Nephron (organoid): ENCODE measurements at regions not wholly inside any gene's neighbourhood (a gene's known extent, or its start where the extent isn't known, plus 50 kb on each side); places are given as distances from the start of the nearest gene placed in this dataset.
A peak's percentile ranks its signal among the peaks of the same experiment; 100 is the strongest.

Source experiments
- H3K27ac Mint-ChIP-seq, 3 experiments: 2 replicates each; pipeline ENCODE4 v1.8.0; 2020; ENCODE audit warnings: mixed read lengths in 3 of 3, mild to moderate bottlenecking in 2 of 3, moderate library complexity in 1 of 3
- H3K27me3 Mint-ChIP-seq: 2 replicates; pipeline ENCODE4 v1.8.0; 2021; ENCODE audit warnings: low read depth, mild to moderate bottlenecking, moderate library complexity, mixed read lengths
- H3K36me3 Mint-ChIP-seq: 2 replicates; pipeline ENCODE4 v1.8.0; 2020; ENCODE audit warnings: low read depth, mixed read lengths
- H3K4me1 Mint-ChIP-seq: 2 replicates; pipeline ENCODE4 v1.8.0; 2020; ENCODE audit warnings: mixed read lengths
- H3K4me3 Mint-ChIP-seq, 3 experiments: 2 replicates each; pipeline ENCODE4 v1.8.0; 2020; ENCODE audit warnings: mild to moderate bottlenecking in 3 of 3, mixed read lengths in 3 of 3, moderate library complexity in 2 of 3
- H3K9me3 Mint-ChIP-seq: 2 replicates; pipeline ENCODE4 v1.8.0; 2020; ENCODE audit warnings: mixed read lengths
- TF ChIP-seq, protein P1 (sequence below), 3 experiments: fragments of 200-600 bp; sonication (generic); IDR thresholded peaks; one replicate each; pipeline ENCODE4 v1.5.0; 2021; ENCODE audit warnings: antibody characterized with exemption in 3 of 3; ENCODE audit not compliant: unreplicated experiment in 3 of 3

DNA sequence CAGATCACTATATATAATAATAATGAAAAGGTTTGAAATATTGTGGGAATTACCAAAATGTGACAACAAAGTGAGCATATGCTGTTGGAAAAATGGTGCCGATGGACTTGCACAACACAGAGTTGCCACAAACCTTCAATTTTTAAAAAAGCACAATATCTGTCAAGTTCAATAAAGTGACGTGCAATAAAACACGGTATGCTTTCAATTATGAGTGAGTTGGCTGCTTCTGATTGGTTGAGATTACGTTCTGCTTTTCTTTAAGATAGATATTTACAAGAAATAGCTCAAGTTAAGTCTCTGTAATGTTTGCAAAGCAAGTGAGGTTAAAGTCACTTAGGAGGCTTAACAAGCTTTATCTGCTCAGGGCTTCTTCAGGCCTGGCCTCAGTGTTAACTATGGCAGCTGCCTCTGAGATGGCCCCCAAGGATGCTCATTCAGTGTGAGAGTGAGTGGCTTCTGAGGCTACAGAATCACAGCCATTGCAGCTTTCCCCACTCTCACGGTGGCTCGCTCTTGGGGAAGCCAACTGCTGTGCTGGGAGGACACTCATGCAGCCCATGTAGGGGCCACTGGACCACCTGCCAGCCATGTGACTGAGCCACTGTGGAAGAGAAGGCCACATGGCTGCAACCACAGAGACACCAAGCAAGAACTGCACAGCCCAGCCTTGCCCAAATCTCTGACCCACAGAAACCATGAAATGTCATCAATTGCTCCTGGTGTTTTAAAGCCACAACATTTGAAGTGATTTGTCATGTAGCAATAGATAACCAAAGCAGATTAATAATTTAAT, 78.3 kb upstream of the TMEM72 start:
- no peaks in the 10 kb centered on the region for H3K36me3 Mint-ChIP-seq
- H3K27ac Mint-ChIP-seq = peak overlapping the region in 1 of 3 experiments; percentile 10
- TF ChIP-seq, protein P1, sequence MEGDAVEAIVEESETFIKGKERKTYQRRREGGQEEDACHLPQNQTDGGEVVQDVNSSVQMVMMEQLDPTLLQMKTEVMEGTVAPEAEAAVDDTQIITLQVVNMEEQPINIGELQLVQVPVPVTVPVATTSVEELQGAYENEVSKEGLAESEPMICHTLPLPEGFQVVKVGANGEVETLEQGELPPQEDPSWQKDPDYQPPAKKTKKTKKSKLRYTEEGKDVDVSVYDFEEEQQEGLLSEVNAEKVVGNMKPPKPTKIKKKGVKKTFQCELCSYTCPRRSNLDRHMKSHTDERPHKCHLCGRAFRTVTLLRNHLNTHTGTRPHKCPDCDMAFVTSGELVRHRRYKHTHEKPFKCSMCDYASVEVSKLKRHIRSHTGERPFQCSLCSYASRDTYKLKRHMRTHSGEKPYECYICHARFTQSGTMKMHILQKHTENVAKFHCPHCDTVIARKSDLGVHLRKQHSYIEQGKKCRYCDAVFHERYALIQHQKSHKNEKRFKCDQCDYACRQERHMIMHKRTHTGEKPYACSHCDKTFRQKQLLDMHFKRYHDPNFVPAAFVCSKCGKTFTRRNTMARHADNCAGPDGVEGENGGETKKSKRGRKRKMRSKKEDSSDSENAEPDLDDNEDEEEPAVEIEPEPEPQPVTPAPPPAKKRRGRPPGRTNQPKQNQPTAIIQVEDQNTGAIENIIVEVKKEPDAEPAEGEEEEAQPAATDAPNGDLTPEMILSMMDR (IDR thresholded peaks at IDR 0.05; ENCODE audit: unreplicated experiment in 3 of 3) = no peak
- peaks cover 3% of the 10 kb centered on the region for H3K27me3 Mint-ChIP-seq
- H3K9me3 Mint-ChIP-seq = no peaks in the 10 kb centered on the region
- H3K4me3 Mint-ChIP-seq = no peak overlapping the region
- H3K4me1 Mint-ChIP-seq = peaks cover 28% of the 10 kb centered on the region

DNA sequence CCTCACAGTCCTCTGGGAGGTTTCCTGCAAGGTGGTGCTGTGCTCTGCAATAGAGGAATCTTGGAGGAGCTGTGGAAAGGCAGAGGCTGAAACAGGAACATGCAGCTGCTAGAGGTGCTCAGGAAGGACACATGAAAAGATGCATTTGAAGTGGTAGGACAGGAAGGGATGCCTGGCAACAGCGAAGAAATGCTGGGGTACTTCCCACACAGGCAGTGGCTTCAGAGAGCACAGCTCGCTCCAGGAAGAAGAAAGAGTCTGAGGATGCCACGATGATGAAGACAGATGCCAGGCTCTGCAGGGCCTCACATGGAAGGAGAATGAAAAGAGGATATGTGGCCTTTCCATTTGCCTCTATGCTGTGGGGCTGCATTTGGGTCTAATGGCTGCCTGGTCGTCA, 77.0 kb upstream of the TMEM72 start:
- Mint-ChIP-seq H3K27ac (no peak overlapping the region), H3K27me3 (peaks cover under 1% of the 10 kb centered on the region), H3K4me1 (peaks cover 17% of the 10 kb centered on the region), H3K36me3 (no peaks in the 10 kb centered on the region), H3K4me3 (no peak overlapping the region), H3K9me3 (no peaks in the 10 kb centered on the region)
- TF ChIP-seq, protein P1 (IDR thresholded peaks at IDR 0.05; ENCODE audit: unreplicated experiment in 3 of 3) = no peak

DNA sequence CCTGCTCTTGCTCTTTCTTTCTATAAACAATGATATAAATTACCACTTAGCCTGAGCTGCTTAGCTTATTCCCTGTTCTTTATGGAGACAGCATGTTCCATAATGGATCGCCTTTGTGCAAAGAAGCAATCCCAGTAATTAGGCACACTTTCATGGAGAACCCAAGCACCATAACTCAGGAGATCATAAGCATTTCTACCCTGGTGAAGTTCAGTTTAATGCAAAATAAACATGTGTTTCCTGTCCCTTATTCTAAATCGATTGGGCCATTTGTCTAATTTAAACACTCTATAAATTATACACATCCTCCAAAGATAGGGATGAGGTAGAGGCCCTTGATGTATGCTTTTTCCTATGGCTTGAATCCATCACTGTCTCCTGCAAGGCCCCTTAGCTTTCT, 75.8 kb upstream of the TMEM72 start:
- Mint-ChIP-seq H3K4me3 (no peak overlapping the region), H3K27me3 (no peaks in the 10 kb centered on the region), H3K27ac (no peak overlapping the region), H3K9me3 (no peaks in the 10 kb centered on the region), H3K4me1 (peaks cover 20% of the 10 kb centered on the region), H3K36me3 (no peaks in the 10 kb centered on the region)
- TF ChIP-seq, protein P1 (IDR thresholded peaks at IDR 0.05; ENCODE audit: unreplicated experiment in 3 of 3) = no peak

DNA sequence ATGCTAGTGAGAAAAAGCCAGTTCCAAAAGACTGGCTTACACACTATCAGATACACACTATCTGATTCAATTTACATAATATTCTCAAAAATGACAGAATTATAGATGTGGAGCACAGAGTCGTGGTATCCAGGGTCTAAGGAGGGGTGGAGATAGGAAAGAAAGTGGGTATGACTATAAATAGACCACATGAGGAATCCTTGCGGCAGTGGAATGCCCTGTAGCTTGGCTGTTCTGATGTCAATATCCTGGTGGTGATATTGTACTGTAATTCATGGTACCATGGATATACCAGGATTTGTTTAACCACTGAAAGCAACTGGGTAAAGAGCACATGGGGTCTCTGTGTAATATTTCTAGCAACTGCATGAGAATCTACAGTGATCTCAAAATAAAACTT, 67.7 kb upstream of the TMEM72 start:
- TF ChIP-seq, protein P1 (IDR thresholded peaks at IDR 0.05; ENCODE audit: unreplicated experiment in 3 of 3) = no peak
- H3K4me1 Mint-ChIP-seq = peaks cover 45% of the 10 kb centered on the region
- no peaks in the 10 kb centered on the region for H3K36me3 Mint-ChIP-seq
- H3K9me3 Mint-ChIP-seq = peaks cover 6% of the 10 kb centered on the region
- peaks cover 14% of the 10 kb centered on the region for H3K27me3 Mint-ChIP-seq
- H3K4me3 Mint-ChIP-seq = no peak overlapping the region
- peak overlapping the region in 1 of 3 experiments; percentile 23 for H3K27ac Mint-ChIP-seq

DNA sequence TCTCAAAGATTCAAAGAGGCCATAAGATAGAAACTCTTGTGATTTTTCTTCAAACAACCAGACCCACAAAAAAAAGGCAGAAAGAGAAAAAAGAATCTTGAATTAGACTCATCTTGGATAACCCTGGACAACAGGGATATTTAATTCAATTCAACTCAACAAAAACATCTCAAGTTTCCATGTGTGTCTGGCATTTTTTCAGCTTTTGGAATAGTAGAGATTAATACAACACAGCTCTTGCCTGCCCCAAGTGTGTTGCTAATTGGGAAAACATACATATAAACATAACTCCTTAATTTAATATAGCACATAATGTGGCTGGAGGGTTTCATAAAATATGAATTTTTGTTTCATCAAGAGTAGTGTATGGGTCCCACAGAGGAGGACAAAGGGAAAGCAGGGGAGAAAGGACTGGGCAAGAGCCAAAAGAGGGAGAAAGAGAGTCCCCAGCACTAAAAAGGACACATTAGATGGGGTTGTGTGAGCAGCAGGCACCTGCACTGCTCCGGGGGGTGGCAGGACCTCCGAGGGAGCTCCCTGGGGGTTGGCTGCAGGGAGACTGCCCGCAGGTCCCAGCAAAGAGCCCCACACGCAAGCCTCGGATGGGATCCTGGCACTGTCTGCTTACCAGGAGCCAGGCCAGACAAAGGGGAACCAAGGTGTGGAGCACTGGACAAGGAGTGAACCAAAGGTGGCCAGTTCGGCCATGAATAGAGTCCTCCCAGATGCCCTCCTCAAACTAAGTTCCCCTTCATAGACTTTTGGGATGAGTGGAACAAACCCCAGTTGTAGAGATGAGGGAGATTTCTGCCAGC, 65.6 kb upstream of the TMEM72 start:
- Mint-ChIP-seq H3K27ac (peak overlapping the region in 2 of 3 experiments; percentile 67 to 82), H3K4me1 (peaks cover 35% of the 10 kb centered on the region), H3K27me3 (peaks cover 16% of the 10 kb centered on the region), H3K36me3 (no peaks in the 10 kb centered on the region), H3K4me3 (no peak overlapping the region), H3K9me3 (peaks cover 6% of the 10 kb centered on the region)
- TF ChIP-seq, protein P1 (IDR thresholded peaks at IDR 0.05; ENCODE audit: unreplicated experiment in 3 of 3) = no peak
